CD4-positive, alpha-beta T cell treated with Interleukin-2 at 100 ng/mL for 4 hours (primary cell): ENCODE measurements at regions not wholly inside any gene's neighbourhood (a gene's known extent, or its start where the extent isn't known, plus 50 kb on each side); places are given as distances from the start of the nearest gene placed in this dataset.

Experiments used
- DNase-seq: peaks from one replicate; pipeline ENCODE4 v3.0.0-alpha.2; 2020; ENCODE audit warnings: low spot score

DNA sequence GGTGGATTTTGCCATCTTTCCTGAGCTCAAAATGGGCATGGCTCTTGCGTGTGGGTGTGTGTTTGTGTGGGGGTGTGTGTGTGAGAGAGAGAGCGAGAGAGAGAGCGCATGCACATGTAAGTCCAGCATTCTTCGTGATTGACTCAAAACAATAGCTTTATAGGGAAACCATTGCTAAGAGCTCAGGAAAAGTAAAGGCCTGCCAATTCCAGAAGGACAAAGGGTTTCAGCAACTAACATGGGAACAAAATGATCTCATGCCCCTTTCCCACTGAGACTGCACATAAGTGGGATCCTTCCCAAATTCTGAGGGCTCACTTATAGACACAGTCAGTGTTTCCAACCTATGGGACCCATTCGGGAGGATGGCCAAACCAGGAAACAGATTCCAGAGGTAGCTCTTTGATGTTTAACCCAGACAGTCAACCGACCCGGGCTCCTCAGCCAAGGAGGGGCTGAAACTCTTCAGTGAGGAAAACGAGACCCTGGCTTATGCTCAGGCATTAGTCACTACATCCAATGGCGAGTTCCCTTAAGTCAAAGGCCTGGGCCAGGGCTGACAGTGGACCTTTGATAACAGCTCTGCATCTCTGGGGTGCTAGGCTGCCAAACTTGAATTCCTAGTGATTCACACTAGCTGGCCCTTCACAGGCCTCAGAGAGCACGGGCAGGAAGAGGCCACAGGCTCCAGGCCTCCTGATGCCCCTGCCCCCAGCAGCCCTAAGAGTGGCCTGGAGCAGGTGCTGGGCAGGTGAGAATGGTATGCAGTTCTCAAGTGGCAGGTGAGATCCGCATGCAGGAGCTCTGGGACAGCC, 305.0 kb upstream of the C2CD4B start:
- no peak for DNase-seq

DNA sequence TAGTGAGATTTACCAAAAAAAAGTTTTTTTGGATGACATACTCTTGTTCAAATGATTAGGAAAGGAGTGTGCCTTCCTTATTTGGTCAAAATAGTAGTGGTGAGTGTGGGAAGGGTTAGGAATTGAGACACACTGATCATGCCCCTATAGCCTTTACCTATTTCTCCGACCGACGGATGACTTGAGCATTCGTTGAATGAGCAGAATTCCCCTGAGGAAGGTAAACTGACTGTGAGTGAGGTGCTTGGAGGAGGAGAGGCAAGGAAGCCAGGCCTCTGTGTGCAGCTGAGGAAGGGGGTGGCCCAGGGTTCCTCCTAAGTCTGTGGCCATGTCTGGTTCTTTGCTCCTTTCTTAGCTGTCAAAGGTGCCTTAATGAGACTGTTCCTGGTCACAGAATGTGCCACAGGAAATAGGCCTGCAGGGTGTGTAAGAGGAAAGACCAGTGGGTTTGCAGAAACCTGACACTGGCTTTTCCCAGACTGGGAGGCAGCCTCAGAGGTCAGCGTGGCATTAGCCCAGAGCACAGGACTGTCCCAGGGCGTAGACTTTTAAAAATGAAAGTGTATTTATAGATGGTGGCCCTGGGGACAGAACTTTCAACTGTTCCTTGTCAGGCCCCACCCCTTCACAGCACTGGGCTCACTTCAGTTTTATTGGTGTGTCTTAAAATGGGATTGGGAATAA, 307.7 kb upstream of the C2CD4B start:
- DNase-seq, result no peak

DNA sequence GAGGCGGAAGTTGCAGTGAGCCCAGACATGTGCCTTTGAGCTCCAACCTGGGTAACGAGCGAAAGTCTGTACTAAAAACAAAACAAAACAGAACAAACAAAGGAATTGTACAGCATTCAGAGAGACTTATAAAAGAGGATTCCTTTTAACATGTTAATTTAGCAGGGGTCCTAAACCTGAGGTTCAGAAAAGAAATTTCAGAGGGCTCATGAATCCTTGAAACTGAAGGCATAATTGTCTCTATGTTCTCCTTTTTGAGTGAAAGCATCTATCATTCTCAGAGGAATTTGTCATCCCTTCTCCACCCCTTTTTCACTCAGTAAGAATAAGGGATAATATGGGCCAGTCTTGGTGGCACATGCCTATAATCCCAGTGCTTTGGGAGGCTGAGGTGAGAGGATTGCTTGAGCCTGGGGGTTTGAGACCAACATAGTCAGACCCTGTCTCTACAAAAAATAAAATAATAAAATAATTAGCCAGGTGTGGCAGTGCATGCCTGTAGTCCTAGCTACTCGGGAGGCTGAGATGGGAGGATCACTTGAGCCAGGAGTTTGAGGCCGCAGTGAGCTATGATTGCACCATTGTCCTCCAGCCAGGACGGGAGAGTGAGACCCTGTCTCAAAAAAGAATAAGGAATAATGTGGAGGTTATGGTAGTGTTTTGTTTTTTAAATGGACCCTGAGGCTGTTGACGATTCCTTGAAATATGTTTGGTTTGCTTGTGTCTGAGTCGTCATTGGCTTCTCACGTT, 309.1 kb upstream of the C2CD4B start:
- DNase-seq, result no peak

DNA sequence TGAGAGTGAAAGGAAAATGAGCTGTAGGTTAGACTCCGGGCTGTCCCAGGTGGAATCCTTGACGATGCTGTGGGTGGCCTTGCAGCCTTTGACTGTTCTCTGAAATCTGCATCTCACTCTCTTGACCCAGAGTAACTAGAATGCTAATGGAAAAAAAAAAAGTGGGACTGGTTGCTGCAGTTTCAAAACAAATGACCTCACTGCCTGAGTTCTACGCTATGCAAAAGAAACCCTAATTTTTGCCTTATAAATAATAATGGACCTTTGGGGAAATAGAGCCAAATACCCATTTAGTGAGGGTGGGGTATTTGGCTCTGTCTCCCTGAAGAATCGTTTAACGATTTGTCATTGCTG, 309.7 kb upstream of the C2CD4B start:
- DNase-seq, result no peak

DNA sequence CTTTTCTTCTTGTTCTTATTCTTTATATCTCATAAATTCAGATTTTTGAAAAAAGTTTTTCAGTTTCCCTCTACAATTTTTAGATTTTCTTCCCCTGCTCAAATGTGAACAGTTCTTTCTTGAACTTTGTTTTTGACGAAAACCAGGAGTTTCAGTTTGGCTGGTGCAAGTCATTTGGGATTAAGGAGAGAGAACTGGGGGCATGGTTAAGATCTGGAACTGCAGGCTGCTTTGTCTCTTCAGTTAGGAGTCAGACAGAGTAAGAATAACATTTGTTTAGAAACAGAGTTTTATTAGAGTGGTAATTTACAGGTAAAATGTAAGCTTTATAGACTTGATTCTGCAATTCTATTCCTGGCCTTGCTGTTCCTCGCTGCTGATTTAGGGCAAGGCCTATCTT, 310.5 kb upstream of the C2CD4B start:
- DNase-seq, result no peak

DNA sequence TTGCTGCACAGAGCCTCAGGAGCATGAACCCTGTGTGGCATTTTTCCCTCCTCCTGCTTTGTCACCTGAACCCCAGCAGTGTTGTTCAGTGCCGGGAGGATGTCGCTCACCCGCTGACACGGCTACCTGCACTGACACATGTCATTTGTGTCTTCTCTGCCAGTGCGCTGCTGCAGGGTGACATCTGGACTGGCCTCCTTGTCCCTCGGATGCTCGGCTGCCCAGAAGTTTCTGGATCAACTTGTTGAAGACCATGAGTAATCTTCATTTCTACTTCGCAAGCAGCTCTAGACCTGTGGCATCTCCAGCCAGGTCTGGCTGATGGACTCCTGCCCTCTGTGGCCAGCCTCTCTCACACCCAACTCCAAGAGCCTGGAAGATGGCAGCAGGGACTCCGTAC, 311.1 kb upstream of the C2CD4B start:
- no peak for DNase-seq

DNA sequence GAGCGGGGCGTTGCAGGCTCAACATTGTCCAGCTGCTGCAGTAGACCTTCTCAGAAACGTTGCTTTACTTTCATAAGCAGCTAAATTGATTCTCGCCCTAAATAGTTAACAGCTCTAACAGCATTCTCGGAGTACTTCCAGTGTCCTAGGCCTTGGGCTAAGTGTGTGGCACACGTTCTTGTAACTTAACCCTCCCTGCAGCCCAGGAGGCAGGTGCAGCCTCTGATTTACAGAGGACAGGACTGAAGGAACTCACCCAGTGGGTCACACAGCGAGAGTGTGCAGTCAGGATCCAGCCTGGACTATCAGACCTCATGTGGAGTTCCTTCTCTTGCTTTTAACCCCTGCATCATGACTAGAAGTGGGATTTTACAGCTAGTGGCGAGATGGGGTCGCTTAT, 312.8 kb upstream of the C2CD4B start:
- no peak for DNase-seq

DNA sequence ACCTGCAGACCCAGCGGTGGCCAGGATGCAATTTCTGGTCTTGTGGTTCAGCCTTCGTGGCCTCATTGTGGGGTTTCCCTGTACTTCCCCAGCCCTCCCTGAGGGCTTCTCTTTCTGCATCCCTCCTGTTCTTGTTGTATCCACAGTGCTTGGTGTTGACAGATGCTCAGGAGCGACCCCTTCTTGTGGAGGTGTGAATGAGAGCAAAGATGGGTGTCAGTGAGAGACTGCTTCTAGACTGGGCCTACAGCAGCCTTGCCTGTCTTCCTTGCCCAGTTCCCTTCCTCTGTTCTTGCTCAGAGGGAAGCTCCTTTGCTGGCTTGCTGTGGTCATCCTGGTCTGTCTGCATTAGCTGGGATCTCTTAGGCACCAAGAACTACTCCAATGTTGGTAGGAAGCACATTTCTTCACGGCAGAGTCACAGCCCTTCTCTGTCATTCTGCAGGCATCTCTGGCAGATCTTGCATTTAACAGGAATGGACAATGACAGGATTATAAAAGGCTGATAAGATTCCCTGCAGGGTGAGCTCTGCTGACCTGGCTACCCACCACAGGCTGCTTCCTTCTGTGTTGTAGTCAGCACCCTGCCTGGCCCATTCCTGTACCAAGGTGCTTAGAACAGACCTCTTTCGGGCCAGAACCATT, 317.8 kb upstream of the C2CD4B start:
- DNase-seq, result no peak

DNA sequence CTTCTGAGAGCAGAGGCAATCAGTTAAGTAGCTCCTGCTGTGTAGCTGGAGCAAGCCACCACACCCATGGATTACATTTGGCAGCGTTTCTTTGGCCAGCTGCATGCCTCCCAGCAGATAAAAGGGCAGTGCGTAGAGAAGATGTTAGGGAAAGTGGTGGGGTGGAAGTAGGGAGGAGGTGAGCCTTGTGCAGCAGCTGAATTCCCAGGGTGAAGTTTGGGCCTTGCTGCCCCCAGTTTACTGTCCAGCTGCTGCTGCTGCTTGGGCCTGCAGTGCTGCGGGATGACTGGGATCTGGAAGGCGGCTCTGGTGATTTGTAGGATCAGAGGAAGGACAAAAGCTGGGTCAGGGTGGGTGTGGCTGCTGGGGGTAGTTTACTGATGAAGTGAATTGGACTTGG, 318.7 kb upstream of the C2CD4B start:
- DNase-seq, result no peak

DNA sequence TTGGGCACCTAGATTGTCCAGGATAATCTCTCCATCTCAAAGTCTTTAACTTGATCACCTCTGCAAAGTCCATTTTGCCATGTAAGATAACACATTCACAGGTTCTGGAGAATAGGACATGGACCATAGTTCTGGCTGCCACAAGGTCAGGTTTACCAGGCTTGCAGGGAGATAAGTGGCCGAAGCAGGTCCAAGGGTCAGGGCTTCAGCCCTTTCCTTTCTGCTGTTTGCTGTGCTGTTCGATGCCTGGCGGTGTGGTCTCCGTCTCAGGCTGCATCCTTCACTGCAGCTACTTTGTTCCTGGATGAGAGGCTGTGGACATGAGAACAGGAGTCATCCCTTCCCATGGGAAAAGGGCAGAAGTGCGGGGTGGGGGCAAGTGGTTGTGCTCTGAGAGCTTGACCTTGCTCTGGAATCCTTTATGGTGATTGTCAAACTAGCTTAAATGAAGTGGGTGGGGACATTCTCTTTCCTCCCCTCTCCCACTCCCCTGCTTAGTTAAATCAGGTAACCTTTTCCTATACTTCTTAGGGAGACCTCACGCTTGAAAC, 320.2 kb upstream of the C2CD4B start:
- DNase-seq, result no peak

DNA sequence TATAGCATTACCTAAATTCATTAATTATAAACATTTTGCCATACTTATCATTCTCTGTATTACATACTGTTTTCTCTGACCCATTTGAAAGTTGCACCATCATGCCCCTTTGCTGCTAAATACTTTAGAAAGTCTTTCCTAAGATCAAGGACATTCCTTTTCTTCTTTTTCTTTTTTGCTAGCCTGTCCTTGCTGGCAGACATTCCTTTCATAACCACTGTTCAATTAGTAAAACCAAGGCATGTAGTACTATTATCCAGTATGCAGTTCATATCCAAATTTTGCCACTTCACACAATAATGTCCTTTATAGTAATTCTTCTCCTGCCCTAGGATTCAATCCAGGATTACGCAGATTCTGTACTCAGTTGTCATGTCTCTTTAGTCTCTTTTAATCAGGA, 321.0 kb upstream of the C2CD4B start:
- DNase-seq, result no peak

DNA sequence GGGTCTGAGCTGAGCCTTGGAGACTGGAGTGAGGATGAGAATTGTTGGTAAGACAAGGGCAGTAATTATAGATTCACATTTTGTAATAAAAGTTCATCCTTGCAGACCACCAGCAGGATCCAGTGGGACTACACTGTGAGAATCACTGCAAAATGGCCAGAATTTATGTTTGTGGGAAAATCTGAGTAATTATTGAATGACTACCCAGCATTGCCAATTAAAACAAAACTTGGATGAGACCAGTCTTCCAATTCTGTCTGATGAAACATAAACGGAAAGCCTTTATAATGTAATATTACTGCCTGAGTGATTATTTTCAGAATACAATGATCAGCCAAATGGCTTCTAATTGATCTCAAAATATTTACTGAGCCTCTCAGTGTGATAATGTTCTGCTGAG, 323.3 kb upstream of the C2CD4B start:
- DNase-seq, result no peak

DNA sequence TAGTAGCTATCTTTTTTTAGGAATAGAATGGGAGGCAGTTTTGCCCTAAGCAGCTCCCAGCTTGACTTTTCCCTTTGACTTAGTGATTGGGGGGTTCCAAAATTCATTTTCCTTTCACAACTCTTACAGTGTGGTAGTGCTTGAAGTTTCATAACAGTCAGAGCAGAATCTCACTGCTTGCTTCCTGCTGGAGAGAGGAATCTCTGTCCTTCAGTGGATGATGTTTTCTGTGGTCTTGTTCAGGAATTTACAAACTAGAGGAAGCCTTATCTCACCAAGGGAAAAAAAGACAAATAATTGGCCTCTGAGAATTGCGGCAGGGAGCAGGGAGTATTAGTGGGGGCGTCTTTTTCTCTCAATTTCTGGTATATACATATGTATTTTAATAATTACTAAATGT, 326.6 kb upstream of the C2CD4B start:
- no peak for DNase-seq

DNA sequence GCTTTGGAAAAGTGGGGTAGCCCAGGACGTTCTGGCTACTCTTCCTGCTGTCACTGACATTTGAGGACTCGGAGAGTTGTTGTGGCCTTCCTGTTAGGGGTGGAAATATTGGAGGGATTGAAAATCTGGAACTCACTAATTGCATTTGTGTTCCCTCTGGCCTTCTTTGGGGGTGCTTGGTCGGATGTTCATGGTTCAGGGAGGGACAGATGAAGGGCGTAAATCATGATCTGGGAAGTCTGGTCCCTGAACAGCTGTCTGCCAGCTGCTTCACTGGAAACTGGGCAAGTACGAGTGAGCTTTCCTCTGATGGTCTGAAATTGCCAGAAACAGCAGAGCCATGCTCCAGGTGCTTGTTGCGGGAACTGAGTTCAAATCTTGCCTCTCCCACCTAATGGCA, 327.8 kb upstream of the C2CD4B start:
- no peak for DNase-seq

DNA sequence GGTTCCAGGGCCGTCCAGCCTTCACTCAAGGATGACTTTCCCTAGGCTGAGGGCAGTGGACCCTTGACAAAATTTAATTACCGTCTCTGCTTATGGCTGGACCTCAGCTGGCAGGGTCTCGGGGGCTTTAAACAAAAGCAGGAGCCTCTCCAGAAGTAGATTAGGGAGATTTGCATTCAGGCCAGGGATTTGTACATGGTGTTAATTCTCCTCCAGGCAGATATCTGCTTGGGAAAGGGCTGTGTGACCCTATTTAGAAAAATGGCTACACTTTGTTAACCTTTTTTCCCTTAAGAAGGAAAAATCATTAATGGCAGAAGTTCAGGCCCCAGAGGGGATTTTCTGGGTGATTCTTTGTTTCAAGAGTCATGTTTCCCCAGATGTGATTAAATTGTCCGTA, 329.1 kb upstream of the C2CD4B start:
- DNase-seq, result no peak

DNA sequence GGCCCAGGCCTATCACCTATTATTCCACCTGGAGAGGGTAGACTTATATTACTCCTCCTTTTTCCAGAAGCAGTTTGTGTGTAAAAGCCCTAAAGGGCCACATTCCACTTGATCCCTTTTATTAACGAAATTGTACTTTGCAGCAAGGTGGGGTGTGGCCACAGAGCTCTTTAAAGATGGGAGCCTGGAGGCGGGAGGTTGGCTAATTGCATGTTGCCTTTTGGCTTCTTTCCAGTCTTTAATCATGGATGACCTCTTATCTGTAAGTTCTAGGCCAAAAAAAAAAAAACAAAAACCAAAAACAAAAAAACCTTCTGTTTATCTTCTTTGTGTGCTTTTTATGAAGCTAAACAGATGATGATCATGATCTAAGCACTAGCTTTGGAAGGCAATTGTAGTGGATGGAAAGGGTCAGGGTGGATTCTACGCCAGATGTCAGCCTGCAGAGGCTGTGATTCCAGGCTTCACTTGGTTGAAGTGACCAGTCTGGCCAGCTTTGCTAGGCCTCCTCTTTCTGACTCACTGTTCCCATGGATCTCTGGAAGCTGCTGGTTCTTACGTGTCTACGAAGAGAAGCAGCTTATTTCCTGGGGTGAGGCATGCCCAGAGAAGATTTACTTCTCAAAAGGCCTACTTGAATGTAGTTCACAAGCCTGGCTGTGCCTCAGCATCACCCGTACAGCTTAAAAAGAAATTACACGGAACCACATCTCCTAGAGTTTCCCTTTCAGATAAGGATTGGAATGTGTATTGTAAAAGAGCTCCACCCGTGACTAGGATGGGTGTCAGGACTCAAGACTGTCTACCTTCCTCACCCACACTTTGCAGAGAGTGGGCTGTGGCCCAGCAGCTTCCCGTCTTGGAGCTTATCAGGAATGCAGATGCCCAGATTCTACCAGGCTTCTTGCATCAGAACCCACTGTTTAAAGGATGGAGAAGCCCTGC, 330.9 kb upstream of the C2CD4B start:
- DNase-seq, result no peak

DNA sequence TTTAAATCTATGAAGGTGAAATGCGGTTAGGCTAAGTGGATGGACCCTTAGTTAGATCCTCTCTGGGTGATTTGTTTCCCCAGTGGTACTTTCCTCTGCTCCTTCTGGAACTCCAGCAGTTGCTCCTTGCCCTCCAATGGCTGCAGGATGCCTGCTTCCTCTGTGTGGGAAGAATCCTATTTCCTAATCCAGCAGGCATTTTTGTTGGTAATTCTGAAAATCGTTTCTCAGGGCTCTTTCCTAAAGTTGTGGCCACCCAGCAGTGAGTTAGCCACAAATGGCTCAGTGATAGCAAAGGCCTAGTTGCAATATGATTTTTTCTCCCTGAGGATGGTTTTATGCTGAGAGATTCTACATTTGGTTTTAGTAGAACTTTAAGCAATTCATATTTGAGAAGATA, 332.3 kb upstream of the C2CD4B start:
- DNase-seq, result no peak

DNA sequence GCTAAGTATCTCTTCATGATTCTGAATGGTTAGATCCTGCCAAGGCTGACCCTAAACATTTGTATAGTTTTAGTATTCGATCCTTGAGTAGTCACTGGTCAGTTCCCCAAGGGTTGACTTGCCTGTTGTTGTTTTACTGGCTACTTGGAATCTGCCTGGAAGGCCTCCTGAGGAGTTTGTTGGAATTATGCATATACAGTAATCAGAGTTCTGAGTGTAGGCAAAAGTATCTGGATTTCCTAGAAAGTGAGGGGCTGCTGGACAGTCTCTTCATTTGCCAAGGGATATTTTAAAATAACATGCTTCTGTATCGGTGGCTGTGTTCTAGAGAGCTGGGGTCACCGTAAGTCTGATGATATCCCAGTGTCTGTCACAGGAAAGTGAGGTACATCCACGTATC, 333.2 kb upstream of the C2CD4B start:
- no peak for DNase-seq

DNA sequence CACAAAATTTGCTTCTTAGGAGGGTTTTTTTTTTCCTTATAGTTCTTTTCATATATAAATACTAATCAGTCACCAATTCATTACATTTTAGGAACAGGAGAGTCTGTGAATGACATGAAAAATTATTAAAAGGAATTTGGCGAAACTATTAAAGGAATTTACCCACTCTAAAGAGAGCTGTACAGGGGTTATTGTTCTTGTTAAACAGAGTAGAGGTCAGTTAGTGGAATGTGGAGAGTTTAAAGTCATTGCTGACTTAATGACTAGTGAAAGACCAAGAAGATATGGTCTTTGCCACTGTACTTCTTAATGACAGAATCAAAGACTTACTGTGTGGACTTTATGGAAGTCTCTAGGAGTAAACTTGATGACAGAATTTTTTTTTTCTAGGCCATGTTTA, 333.6 kb upstream of the C2CD4B start:
- no peak for DNase-seq

DNA sequence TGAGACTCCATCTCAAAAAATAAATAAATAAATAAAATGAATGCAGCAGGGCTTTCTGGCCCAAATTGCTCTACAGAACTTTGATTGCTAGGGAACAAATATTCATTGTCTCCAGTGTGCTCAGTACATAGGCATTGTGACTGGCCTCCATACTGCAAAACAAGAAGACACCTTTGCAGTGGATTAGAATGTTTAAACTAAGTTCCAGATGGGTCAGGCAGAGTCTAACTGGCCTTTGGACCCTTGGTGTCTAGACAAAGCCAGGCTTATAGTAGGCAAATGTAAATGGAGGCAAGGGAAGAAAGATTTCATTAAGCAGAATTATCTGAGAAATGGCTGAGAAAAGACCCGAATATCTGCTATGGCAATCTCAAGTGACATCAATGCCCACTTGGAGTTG, 335.2 kb upstream of the C2CD4B start:
- DNase-seq, result no peak

DNA sequence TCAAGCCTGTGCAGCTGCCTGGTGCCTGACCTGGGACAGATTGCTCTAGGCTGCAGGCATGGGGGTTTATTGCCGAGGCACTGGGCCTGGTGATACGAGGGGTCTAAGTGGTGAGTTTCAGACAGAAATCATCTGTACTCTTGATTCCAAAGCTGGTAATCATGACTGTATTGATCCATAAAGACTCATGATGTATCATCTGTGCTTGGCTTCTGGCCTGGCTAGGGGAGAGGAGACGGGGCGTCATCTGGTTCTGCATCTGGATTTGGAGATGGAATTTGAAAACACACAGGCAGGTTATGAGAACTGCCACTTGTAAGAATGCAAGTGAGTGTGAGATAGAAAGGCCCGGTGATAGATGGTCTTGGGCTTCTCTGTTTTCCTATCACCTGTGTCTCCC, 337.4 kb upstream of the C2CD4B start:
- no peak for DNase-seq
